ENCODE measurements at regions not wholly inside any gene's neighbourhood (a gene's known extent, or its start where the extent isn't known, plus 50 kb on each side); places are given as distances from the start of the nearest gene placed in this dataset.

GRCh38 chr5:86884608-86885007, 266.9 kb downstream of the COX7C start:
- TF ChIP-seq CTCF (IDR thresholded peaks at IDR 0.05; ENCODE audit: low read depth, low read length, poor library complexity, severe bottlenecking) (no peak), EZH2phosphoT487 (IDR thresholded peaks at IDR 0.05; ENCODE audit: borderline replicate concordance, low read length) (no peak)
